NT2/D1 (cell line): ENCODE measurements at regions not wholly inside any gene's neighbourhood (a gene's known extent, or its start where the extent isn't known, plus 50 kb on each side); places are given as distances from the start of the nearest gene placed in this dataset.

ENCODE experiments used
- SUZ12 ChIP-seq: IDR thresholded peaks from 2 replicates; pipeline ENCODE4 v1.6.1; 2011; ENCODE audit not compliant: insufficient read length, insufficient read depth; ENCODE audit errors: extremely low read depth
- YY1 ChIP-seq: IDR thresholded peaks from 2 replicates; pipeline ENCODE4 v1.6.1; 2011; ENCODE audit not compliant: insufficient read length, insufficient read depth
- ZNF274 ChIP-seq: IDR thresholded peaks from 2 replicates; pipeline ENCODE4 v1.6.1; 2011; ENCODE audit warnings: mild to moderate bottlenecking, low read depth, low read length

GRCh38 chr10:123471811-123472210 lies 194.3 kb upstream of the GPR26 start:
- TF ChIP-seq SUZ12 (no peak), ZNF274 (no peak), YY1 (no peak)
